ENCODE measurements at regions not wholly inside any gene's neighbourhood (a gene's known extent, or its start where the extent isn't known, plus 50 kb on each side); places are given as distances from the start of the nearest gene placed in this dataset.

DNA sequence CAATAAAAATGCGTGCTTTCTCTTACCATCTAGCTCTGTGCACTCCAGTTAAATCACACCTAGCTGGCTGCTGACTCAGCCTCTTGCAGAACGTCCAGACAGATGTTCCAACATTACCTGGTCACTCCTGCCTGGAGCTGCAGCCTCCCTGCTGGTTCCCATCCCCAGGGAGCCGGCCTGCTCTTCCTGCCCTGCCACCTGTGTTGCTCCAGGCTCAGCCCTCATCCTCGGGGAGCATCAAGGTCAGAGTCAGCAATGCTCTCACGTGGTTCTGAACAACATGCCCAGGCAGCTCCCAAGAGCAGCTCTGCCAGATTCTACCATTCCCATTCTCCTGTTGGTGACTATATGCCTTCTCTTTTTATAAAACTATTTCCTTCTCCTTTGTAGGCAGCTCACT, 81.3 kb downstream of the GADD45G start (continued):
- TF ChIP-seq CBX5 (IDR thresholded peaks at IDR 0.05; ENCODE audit: low read depth) (no peak), SMAD5 (IDR thresholded peaks at IDR 0.05; ENCODE audit: low read depth) (no peak)

DNA sequence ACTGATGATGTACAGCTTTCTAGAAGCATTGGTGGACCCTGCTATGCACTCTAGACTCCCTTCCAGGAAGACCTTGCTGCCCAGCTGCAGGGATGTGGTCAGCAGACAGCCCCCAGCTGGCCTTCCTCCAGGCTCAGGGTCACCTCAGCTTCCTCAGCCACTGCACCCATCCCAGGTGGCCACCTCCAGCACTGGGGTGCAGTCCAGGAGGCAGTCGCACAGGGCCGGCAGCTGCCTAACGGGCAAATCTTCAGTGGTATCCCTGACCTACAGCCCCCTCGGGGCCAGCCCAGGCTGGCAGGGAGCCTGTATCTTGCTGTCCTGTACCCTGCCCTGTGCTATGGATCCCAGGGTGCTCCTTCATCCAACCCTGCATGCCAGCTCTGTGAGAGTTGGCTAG, 81.8 kb downstream of the GADD45G start:
- in situ Hi-C loops (cut with MboI), result no loop called here
- BruUV-seq (replicated peaks), result no TSS peak
- CTCF ChIA-PET, result interaction anchor here (0.6 to 1.3 kb wide), 2 partner anchors 13 to 84 kb away, joined by 3 read pairs; no protein-coding TSS in a partner anchor

More for the DNA sequence above, 81.8 kb downstream of the GADD45G start:
- DNase-seq (ENCODE audit: low read depth, low spot score), result no peak
- no peak for FAIRE-seq
- Histone ChIP-seq H3K27ac (ENCODE audit: control insufficient read depth, insufficient read depth) (no peak overlapping the region), H3K36me3 (ENCODE audit: control insufficient read depth in 2 of 2, insufficient read depth in 2 of 2, low read length in 1 of 2) (no peaks in the 10 kb centered on the region), H3K27me3 (replicated peaks in 1 of 2; ENCODE audit: control insufficient read depth in 2 of 2, insufficient read depth in 2 of 2, low read length in 1 of 2) (peaks cover 0 to 2% of the 10 kb centered on the region in 2 experiments; a peak in 1 of 4 replicates), H3K9ac (ENCODE audit: control insufficient read depth, insufficient read depth, low read length) (no peak overlapping the region), H3K4me3 (no peak overlapping the region), H3K79me2 (ENCODE audit: control insufficient read depth, insufficient read depth, low read length) (no peaks in the 10 kb centered on the region), H3K4me1 (ENCODE audit: control insufficient read depth, insufficient read depth, low read length) (peaks cover 17% of the 10 kb centered on the region), H3K9me3 (replicated peaks; ENCODE audit: control insufficient read depth, insufficient read depth, low read length) (peaks cover 1% of the 10 kb centered on the region; the same call in 1 of the 3 replicates), H2AFZ (ENCODE audit: control insufficient read depth, low read depth, low read length) (no peak overlapping the region), H3K4me2 (ENCODE audit: control insufficient read depth, insufficient read depth) (no peak overlapping the region), H4K20me1 (ENCODE audit: control insufficient read depth, insufficient read depth) (no peaks in the 10 kb centered on the region)
- ChIA-PET RAD21 (ENCODE audit: unreplicated experiment) (no interaction called here), SMC1A (ENCODE audit: uncharacterized antibody, unreplicated experiment) (interaction anchor here (1.2 to 1.4 kb wide), 3 partner anchors 9 to 16 kb away, joined by 3 to 5 read pairs (median 3); no protein-coding TSS in a partner anchor), POLR2A (interaction anchor here (1.2 kb wide), 1 partner anchor 15 kb away, joined by 3 read pairs; no protein-coding TSS in a partner anchor)
- TF ChIP-seq NR2F1 (conservative IDR thresholded peaks at IDR 0.05) (no peak), E4F1 (IDR thresholded peaks at IDR 0.05; ENCODE audit: borderline replicate concordance, partially characterized antibody) (no peak), SMAD1 (IDR thresholded peaks at IDR 0.05; ENCODE audit: low read depth, partially characterized antibody) (no peak), CHD1 (IDR thresholded peaks at IDR 0.05; ENCODE audit: low read depth, low read length) (no peak), PAX8 (IDR thresholded peaks at IDR 0.05) (no peak), FOXK2 (IDR thresholded peaks at IDR 0.05) (no peak), CBFB (IDR thresholded peaks at IDR 0.05; ENCODE audit: low read depth) (no peak), WRNIP1 (IDR thresholded peaks at IDR 0.05; ENCODE audit: borderline replicate concordance, low read depth, low read length) (no peak), ZNF24 (IDR thresholded peaks at IDR 0.05) (no peak)
- TF ChIP-seq, protein P1, sequence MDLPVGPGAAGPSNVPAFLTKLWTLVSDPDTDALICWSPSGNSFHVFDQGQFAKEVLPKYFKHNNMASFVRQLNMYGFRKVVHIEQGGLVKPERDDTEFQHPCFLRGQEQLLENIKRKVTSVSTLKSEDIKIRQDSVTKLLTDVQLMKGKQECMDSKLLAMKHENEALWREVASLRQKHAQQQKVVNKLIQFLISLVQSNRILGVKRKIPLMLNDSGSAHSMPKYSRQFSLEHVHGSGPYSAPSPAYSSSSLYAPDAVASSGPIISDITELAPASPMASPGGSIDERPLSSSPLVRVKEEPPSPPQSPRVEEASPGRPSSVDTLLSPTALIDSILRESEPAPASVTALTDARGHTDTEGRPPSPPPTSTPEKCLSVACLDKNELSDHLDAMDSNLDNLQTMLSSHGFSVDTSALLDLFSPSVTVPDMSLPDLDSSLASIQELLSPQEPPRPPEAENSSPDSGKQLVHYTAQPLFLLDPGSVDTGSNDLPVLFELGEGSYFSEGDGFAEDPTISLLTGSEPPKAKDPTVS (IDR thresholded peaks at IDR 0.05; ENCODE audit: low read depth, low read length), result no peak
- 74% methylated on average over 4 of the region's 4 CpGs for WGBS (ENCODE audit: insufficient coverage, insufficient replicate concordance, low lambda C conversion rate, missing lambda C conversion rate)
- no peak for ATAC-seq
- intact Hi-C loops (cut with micrococcal nuclease; ENCODE audit: unreplicated experiment), result no loop called here
